HEK293 (cell line): ENCODE measurements at regions not wholly inside any gene's neighbourhood (a gene's known extent, or its start where the extent isn't known, plus 50 kb on each side); places are given as distances from the start of the nearest gene placed in this dataset.

Experiments used
- CTCF ChIA-PET: fragments of 350-600 bp; formaldehyde crosslinking; extraction: SDS; loops from one replicate; lab custom pipeline; 2021; ENCODE audit warnings: antibody characterized with exemption; lab: Yijun Ruan, JAX
- POLR2A ChIA-PET: fragments of 300-600 bp; formaldehyde crosslinking; extraction: SDS; loops from one replicate; lab custom pipeline; 2020; ENCODE audit warnings: antibody characterized with exemption, inconsistent platforms; lab: Yijun Ruan, JAX
- H3K27ac ChIP-seq: fragments of 200-500 bp; sonication (Bioruptor generic); 2 replicates; pipeline ENCODE4 v1.5.1; 2014; ENCODE audit warnings: low read depth, low read length, control low read depth, inconsistent platforms; ENCODE audit errors: extremely low read depth
- H3K36me3 ChIP-seq, 2 experiments: fragments of 200-500 bp in 1 of 2; sonication (Bioruptor generic) in 1 of 2; 1 replicate in 1 of 2; 2 replicates in 1 of 2; pipeline ENCODE4 v1.5.1; 2014 to 2017; ENCODE audit warnings: inconsistent platforms in 2 of 2, low read length in 2 of 2; ENCODE audit not compliant: control insufficient read depth in 2 of 2, insufficient read depth in 1 of 2
- H3K4me1 ChIP-seq: fragments of 200-500 bp; sonication (Bioruptor generic); 2 replicates; pipeline ENCODE4 v1.5.1; 2014; ENCODE audit warnings: mild to moderate bottlenecking, low read length, inconsistent platforms; ENCODE audit not compliant: control insufficient read depth, insufficient read depth
- H3K4me3 ChIP-seq: 2 replicates; pipeline ENCODE4 v1.5.1; 2011; ENCODE audit warnings: low read depth, mild to moderate bottlenecking, control low read depth, low read length, moderate library complexity
- H3K9me3 ChIP-seq: fragments of 200-500 bp; sonication (Bioruptor generic); 2 replicates; pipeline ENCODE4 v1.5.1; 2014; ENCODE audit warnings: low read depth, low read length, inconsistent platforms; ENCODE audit not compliant: control insufficient read depth, insufficient read depth
- BCL11A ChIP-seq: fragments of 450-650 bp; formaldehyde crosslinking; IDR thresholded peaks from 2 replicates; pipeline ENCODE4 v1.5.1; 2016; ENCODE audit warnings: low read depth, missing biosample characterization, missing genetic modification characterization
- BCL11B ChIP-seq: fragments of 450-650 bp; formaldehyde crosslinking; IDR thresholded peaks from 2 replicates; pipeline ENCODE4 v1.5.1; 2016; ENCODE audit warnings: low read depth, missing biosample characterization, missing genetic modification characterization
- PRDM10 ChIP-seq: fragments of 450-650 bp; formaldehyde crosslinking; IDR thresholded peaks from 2 replicates; pipeline ENCODE4 v1.5.1; 2016; ENCODE audit warnings: missing biosample characterization, missing genetic modification characterization
- SCRT1 ChIP-seq: fragments of 450-650 bp; formaldehyde crosslinking; IDR thresholded peaks from 2 replicates; pipeline ENCODE4 v1.5.1; 2016; ENCODE audit warnings: missing biosample characterization, missing genetic modification characterization, borderline replicate concordance
- ZBTB48 ChIP-seq: fragments of 450-650 bp; formaldehyde crosslinking; IDR thresholded peaks from 2 replicates; pipeline ENCODE4 v1.5.1; 2016; ENCODE audit warnings: missing biosample characterization, missing genetic modification characterization
- ZNF121 ChIP-seq: fragments of 450-650 bp; formaldehyde crosslinking; IDR thresholded peaks from 2 replicates; pipeline ENCODE4 v1.5.1; 2016; ENCODE audit warnings: missing biosample characterization, missing genetic modification characterization
- ZNF155 ChIP-seq: fragments of 450-650 bp; formaldehyde crosslinking; IDR thresholded peaks from 2 replicates; pipeline ENCODE4 v1.5.1; 2016; ENCODE audit warnings: missing biosample characterization, missing genetic modification characterization
- ZNF174 ChIP-seq: fragments of 450-650 bp; formaldehyde crosslinking; IDR thresholded peaks from 2 replicates; pipeline ENCODE4 v1.5.0; 2017; ENCODE audit warnings: missing biosample characterization, mild to moderate bottlenecking, missing genetic modification characterization
- ZNF341 ChIP-seq: fragments of 450-650 bp; formaldehyde crosslinking; IDR thresholded peaks from 2 replicates; pipeline ENCODE4; 2016; ENCODE audit warnings: low read depth, missing biosample characterization, missing genetic modification characterization
- ZNF354C ChIP-seq: fragments of 450-650 bp; formaldehyde crosslinking; IDR thresholded peaks from 2 replicates; pipeline ENCODE4 v1.5.1; 2016; ENCODE audit warnings: missing biosample characterization, missing genetic modification characterization, low read depth, borderline replicate concordance
- ZNF416 ChIP-seq: fragments of 450-650 bp; formaldehyde crosslinking; IDR thresholded peaks from 2 replicates; pipeline ENCODE4 v1.5.1; 2016; ENCODE audit warnings: missing biosample characterization, missing genetic modification characterization
- ZNF433 ChIP-seq: fragments of 450-650 bp; formaldehyde crosslinking; IDR thresholded peaks from 2 replicates; pipeline ENCODE4 v1.5.1; 2016; ENCODE audit warnings: missing biosample characterization, missing genetic modification characterization, low read depth
- ZNF654 ChIP-seq: fragments of 450-650 bp; formaldehyde crosslinking; IDR thresholded peaks from 2 replicates; pipeline ENCODE4 v1.5.1; 2016; ENCODE audit warnings: low read depth, missing biosample characterization, missing genetic modification characterization
- ZNF664 ChIP-seq: fragments of 450-650 bp; formaldehyde crosslinking; IDR thresholded peaks from 2 replicates; pipeline ENCODE4 v1.5.1; 2016; ENCODE audit warnings: missing biosample characterization, missing genetic modification characterization
- ZNF843 ChIP-seq: fragments of 450-650 bp; formaldehyde crosslinking; IDR thresholded peaks from 2 replicates; pipeline ENCODE4 v1.5.1; 2016; ENCODE audit warnings: missing biosample characterization, missing genetic modification characterization
- ZSCAN16 ChIP-seq: fragments of 450-650 bp; formaldehyde crosslinking; IDR thresholded peaks from 2 replicates; pipeline ENCODE4 v1.5.1; 2016; ENCODE audit warnings: missing biosample characterization, missing genetic modification characterization
- TF ChIP-seq, protein P1 (sequence below): fragments of 450-650 bp; formaldehyde crosslinking; IDR thresholded peaks from 2 replicates; pipeline ENCODE4 v1.5.1; 2017; ENCODE audit warnings: missing biosample characterization, missing genetic modification characterization
- TF ChIP-seq, protein P2 (sequence below): fragments of 450-650 bp; formaldehyde crosslinking; conservative IDR thresholded peaks from 2 replicates; pipeline ENCODE4 v1.5.1; 2016; ENCODE audit warnings: low read depth, missing biosample characterization, missing genetic modification characterization
- TF ChIP-seq, protein P3 (sequence below): fragments of 450-650 bp; formaldehyde crosslinking; IDR thresholded peaks from 2 replicates; pipeline ENCODE4 v1.5.1; 2016; ENCODE audit warnings: missing biosample characterization, missing genetic modification characterization
- TF ChIP-seq, protein P4 (sequence below): fragments of 450-650 bp; formaldehyde crosslinking; IDR thresholded peaks from 2 replicates; pipeline ENCODE4 v1.5.1; 2016; ENCODE audit warnings: missing biosample characterization, missing genetic modification characterization, borderline replicate concordance

- Histone ChIP-seq H3K4me1 (no peaks in the 10 kb centered on the region), H3K9me3 (no peaks in the 10 kb centered on the region), H3K27ac (no peak overlapping the region), H3K36me3 (no peaks in the 10 kb centered on the region), H3K4me3 (no peak overlapping the region)
- CTCF ChIA-PET = no interaction called here
- no peak for TF ChIP-seq ZNF121 (tag by site-specific recombination)
- TF ChIP-seq PRDM10 = no peak
- no peak for TF ChIP-seq ZNF843 (tag by site-specific recombination)
- TF ChIP-seq ZBTB48 (tag by site-specific recombination) = no peak
- no peak for TF ChIP-seq ZSCAN16 (tag by site-specific recombination)
- TF ChIP-seq, protein P1, sequence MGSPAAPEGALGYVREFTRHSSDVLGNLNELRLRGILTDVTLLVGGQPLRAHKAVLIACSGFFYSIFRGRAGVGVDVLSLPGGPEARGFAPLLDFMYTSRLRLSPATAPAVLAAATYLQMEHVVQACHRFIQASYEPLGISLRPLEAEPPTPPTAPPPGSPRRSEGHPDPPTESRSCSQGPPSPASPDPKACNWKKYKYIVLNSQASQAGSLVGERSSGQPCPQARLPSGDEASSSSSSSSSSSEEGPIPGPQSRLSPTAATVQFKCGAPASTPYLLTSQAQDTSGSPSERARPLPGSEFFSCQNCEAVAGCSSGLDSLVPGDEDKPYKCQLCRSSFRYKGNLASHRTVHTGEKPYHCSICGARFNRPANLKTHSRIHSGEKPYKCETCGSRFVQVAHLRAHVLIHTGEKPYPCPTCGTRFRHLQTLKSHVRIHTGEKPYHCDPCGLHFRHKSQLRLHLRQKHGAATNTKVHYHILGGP (tag by site-specific recombination) = no peak
- no peak for TF ChIP-seq SCRT1 (tag by site-specific recombination)
- TF ChIP-seq BCL11A (tag by site-specific recombination) = no peak
- TF ChIP-seq ZNF664 (tag by site-specific recombination) = no peak
- TF ChIP-seq, protein P2, sequence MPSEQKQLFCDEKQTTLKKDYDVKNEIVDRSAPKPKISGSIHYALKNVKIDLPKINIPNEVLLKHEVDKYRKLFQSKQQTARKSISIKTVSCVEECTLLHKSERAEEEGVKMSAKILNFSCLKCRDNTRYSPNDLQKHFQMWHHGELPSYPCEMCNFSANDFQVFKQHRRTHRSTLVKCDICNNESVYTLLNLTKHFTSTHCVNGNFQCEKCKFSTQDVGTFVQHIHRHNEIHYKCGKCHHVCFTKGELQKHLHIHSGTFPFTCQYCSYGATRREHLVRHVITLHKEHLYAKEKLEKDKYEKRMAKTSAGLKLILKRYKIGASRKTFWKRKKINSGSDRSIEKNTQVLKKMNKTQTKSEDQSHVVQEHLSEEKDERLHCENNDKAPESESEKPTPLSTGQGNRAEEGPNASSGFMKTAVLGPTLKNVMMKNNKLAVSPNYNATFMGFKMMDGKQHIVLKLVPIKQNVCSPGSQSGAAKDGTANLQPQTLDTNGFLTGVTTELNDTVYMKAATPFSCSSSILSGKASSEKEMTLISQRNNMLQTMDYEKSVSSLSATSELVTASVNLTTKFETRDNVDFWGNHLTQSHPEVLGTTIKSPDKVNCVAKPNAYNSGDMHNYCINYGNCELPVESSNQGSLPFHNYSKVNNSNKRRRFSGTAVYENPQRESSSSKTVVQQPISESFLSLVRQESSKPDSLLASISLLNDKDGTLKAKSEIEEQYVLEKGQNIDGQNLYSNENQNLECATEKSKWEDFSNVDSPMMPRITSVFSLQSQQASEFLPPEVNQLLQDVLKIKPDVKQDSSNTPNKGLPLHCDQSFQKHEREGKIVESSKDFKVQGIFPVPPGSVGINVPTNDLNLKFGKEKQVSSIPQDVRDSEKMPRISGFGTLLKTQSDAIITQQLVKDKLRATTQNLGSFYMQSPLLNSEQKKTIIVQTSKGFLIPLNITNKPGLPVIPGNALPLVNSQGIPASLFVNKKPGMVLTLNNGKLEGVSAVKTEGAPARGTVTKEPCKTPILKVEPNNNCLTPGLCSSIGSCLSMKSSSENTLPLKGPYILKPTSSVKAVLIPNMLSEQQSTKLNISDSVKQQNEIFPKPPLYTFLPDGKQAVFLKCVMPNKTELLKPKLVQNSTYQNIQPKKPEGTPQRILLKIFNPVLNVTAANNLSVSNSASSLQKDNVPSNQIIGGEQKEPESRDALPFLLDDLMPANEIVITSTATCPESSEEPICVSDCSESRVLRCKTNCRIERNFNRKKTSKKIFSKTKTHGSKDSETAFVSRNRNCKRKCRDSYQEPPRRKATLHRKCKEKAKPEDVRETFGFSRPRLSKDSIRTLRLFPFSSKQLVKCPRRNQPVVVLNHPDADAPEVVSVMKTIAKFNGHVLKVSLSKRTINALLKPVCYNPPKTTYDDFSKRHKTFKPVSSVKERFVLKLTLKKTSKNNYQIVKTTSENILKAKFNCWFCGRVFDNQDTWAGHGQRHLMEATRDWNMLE (tag by site-specific recombination) = no peak
- no peak for TF ChIP-seq BCL11B (tag by site-specific recombination)
- TF ChIP-seq, protein P3, sequence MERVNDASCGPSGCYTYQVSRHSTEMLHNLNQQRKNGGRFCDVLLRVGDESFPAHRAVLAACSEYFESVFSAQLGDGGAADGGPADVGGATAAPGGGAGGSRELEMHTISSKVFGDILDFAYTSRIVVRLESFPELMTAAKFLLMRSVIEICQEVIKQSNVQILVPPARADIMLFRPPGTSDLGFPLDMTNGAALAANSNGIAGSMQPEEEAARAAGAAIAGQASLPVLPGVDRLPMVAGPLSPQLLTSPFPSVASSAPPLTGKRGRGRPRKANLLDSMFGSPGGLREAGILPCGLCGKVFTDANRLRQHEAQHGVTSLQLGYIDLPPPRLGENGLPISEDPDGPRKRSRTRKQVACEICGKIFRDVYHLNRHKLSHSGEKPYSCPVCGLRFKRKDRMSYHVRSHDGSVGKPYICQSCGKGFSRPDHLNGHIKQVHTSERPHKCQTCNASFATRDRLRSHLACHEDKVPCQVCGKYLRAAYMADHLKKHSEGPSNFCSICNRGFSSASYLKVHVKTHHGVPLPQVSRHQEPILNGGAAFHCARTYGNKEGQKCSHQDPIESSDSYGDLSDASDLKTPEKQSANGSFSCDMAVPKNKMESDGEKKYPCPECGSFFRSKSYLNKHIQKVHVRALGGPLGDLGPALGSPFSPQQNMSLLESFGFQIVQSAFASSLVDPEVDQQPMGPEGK = no peak
- TF ChIP-seq ZNF174 (tag by site-specific recombination) = no peak
- no peak for TF ChIP-seq ZNF416 (tag by site-specific recombination)
- no peak for TF ChIP-seq ZNF433
- TF ChIP-seq ZNF155 = no peak
- TF ChIP-seq ZNF654 = no peak
- TF ChIP-seq, protein P4, sequence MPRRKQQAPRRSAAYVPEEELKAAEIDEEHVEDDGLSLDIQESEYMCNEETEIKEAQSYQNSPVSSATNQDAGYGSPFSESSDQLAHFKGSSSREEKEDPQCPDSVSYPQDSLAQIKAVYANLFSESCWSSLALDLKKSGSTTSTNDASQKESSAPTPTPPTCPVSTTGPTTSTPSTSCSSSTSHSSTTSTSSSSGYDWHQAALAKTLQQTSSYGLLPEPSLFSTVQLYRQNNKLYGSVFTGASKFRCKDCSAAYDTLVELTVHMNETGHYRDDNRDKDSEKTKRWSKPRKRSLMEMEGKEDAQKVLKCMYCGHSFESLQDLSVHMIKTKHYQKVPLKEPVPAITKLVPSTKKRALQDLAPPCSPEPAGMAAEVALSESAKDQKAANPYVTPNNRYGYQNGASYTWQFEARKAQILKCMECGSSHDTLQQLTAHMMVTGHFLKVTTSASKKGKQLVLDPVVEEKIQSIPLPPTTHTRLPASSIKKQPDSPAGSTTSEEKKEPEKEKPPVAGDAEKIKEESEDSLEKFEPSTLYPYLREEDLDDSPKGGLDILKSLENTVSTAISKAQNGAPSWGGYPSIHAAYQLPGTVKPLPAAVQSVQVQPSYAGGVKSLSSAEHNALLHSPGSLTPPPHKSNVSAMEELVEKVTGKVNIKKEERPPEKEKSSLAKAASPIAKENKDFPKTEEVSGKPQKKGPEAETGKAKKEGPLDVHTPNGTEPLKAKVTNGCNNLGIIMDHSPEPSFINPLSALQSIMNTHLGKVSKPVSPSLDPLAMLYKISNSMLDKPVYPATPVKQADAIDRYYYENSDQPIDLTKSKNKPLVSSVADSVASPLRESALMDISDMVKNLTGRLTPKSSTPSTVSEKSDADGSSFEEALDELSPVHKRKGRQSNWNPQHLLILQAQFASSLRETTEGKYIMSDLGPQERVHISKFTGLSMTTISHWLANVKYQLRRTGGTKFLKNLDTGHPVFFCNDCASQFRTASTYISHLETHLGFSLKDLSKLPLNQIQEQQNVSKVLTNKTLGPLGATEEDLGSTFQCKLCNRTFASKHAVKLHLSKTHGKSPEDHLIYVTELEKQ = no peak
- TF ChIP-seq ZNF354C (tag by site-specific recombination) = no peak
- TF ChIP-seq ZNF341 (tag by site-specific recombination) = no peak
- POLR2A ChIA-PET = no interaction called here
Observed at GRCh38 chr4:156442912-156443311, 489.2 kb upstream of the CTSO start.
